Breast epithelium (tissue), 4 donors: ENCODE measurements at regions not wholly inside any gene's neighbourhood (a gene's known extent, or its start where the extent isn't known, plus 50 kb on each side); places are given as distances from the start of the nearest gene placed in this dataset.

Experiments used
- DNase-seq, 2 donors: peaks; one replicate each; pipeline ENCODE4 v3.0.0-alpha.2; 2019; ENCODE audit warnings: low spot score in 2 of 2
- H3K27ac ChIP-seq, 2 donors: fragments of 200-600 bp; sonication (generic) in 1 of 2; one replicate each; pipeline ENCODE4 v1.5.1; 2016 to 2019; ENCODE audit warnings: mild to moderate bottlenecking in 1 of 2
- H3K27me3 ChIP-seq, 2 donors: fragments of 200-600 bp; sonication (generic) in 1 of 2; one replicate each; pipeline versions ENCODE4 v1.5.1 to v1.6.0; 2017 to 2019; ENCODE audit warnings: control low read depth in 1 of 2, mild to moderate bottlenecking in 1 of 2
- H3K36me3 ChIP-seq: fragments of 200-600 bp; one replicate; pipeline ENCODE4 v1.5.1; 2019
- H3K4me1 ChIP-seq, 2 donors: fragments of 200-600 bp; sonication (generic); one replicate each; pipeline ENCODE4 v1.5.1; 2016 to 2019; ENCODE audit warnings: control low read depth in 1 of 2
- H3K4me3 ChIP-seq, 3 donors: fragments of 200-600 bp; sonication (generic); 1 replicate in 2 of 3; 2 replicates in 1 of 3; pipeline ENCODE4 v1.5.1; 2016 to 2019; ENCODE audit warnings: mild to moderate bottlenecking in 3 of 3, moderate library complexity in 2 of 3
- H3K9me3 ChIP-seq, 2 donors: fragments of 200-600 bp; sonication (generic) in 1 of 2; one replicate each; pipeline ENCODE4 v1.5.1; 2016 to 2019; ENCODE audit warnings: control low read depth in 1 of 2
- POLR2A ChIP-seq: fragments of 450-650 bp; IDR thresholded peaks from one replicate; pipeline ENCODE4 v1.6.1; 2016; ENCODE audit warnings: antibody characterized with exemption, mild to moderate bottlenecking, moderate library complexity
- POLR2AphosphoS5 ChIP-seq, 3 donors: sonication (generic); formaldehyde crosslinking; IDR thresholded peaks; one replicate each; pipeline ENCODE4 v1.6.1; 2017; ENCODE audit warnings: antibody characterized with exemption in 3 of 3
- intact Hi-C: fragments of 100-400 bp; cut with DNase I; formaldehyde crosslinking; loops from one replicate; pipeline ENCODE4 v1.15.1; 2023; ENCODE audit warnings: low total_unique reads
- TF ChIP-seq, protein P1 (sequence below), 3 donors: fragments of 450-650 bp; IDR thresholded peaks; one replicate each; pipeline ENCODE4 v1.5.1; 2016 to 2017; ENCODE audit warnings: antibody characterized with exemption in 3 of 3, mild to moderate bottlenecking in 3 of 3, moderate library complexity in 3 of 3

DNA sequence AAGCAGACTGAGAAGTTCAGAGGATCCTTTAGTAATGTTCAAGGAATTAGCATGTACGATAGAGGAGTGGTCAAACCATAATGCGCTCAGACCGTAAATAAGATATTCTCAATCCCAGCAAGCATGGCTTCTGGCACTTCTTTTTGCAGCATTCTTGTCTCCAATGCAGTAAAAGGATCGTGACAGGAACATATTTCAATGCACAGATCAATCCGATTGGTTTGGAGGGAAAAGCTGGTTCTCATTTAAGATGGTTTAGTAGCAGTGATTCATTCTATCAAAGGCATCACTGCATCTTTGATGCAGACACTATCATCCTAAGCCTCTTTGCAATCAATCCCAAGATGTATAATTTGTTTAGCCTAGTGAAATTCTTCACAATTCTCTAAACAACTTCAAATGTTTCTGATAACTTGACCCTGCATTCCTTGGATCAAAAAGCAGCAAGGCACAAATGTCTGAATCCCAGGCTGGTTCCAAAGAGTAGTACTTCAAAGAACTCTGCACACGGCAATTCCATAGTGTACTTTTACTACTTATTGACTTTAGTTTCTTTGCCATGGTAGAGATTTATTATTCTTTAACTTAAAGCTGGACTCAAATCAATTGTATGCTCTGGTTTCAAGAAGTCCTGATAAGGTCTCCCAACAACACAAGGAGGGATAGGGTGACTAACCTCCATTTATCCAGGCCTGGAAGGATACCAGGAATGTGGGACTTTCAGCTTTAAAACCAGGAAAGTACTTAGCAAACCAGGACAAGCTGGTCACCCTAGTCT is 96.8 kb upstream of the MDM1 start:
- no peak for DNase-seq
- intact Hi-C loops, result no loop called here
- Histone ChIP-seq H3K27ac (no peak overlapping the region), H3K36me3 (no peaks in the 10 kb centered on the region), H3K4me1 (no peaks in the 10 kb centered on the region), H3K4me3 (no peak overlapping the region), H3K27me3 (no peaks in the 10 kb centered on the region), H3K9me3 (no peaks in the 10 kb centered on the region)
- TF ChIP-seq POLR2A, result no peak
- TF ChIP-seq, protein P1, sequence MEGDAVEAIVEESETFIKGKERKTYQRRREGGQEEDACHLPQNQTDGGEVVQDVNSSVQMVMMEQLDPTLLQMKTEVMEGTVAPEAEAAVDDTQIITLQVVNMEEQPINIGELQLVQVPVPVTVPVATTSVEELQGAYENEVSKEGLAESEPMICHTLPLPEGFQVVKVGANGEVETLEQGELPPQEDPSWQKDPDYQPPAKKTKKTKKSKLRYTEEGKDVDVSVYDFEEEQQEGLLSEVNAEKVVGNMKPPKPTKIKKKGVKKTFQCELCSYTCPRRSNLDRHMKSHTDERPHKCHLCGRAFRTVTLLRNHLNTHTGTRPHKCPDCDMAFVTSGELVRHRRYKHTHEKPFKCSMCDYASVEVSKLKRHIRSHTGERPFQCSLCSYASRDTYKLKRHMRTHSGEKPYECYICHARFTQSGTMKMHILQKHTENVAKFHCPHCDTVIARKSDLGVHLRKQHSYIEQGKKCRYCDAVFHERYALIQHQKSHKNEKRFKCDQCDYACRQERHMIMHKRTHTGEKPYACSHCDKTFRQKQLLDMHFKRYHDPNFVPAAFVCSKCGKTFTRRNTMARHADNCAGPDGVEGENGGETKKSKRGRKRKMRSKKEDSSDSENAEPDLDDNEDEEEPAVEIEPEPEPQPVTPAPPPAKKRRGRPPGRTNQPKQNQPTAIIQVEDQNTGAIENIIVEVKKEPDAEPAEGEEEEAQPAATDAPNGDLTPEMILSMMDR (IDR thresholded peaks at IDR 0.05), result no peak

GRCh38 chr12:68429696-68430095 is 97.5 kb upstream of the MDM1 start:
- peaks cover 0 to under 1% of the 10 kb centered on the region in 2 donors for H3K9me3 ChIP-seq
- H3K4me1 ChIP-seq, result no peaks in the 10 kb centered on the region
- DNase-seq, result no peak
- H3K36me3 ChIP-seq, result no peaks in the 10 kb centered on the region
- intact Hi-C loops, result no loop called here
- no peak overlapping the region for H3K27ac ChIP-seq
- no peaks in the 10 kb centered on the region for H3K27me3 ChIP-seq
- TF ChIP-seq, protein P1 (IDR thresholded peaks at IDR 0.05), result no peak
- no peak overlapping the region for H3K4me3 ChIP-seq

DNA sequence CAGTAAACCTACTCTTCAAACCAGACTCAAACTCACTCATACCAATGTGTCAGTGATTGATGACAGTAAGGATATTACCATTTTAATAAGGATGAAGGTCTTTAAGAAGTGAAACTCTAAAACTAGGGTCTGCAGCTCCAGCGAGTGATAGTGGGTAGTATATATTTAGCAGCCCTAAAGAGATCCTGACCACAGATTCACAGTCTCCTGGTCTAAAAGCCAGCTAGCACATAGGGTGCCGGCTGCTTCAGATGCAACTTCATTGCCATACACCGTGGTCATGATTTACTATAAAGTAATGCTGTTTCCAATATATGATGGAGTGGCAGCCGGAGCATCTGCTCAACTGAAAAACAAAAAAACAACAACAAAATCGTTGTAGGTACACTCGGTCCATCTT is 99.6 kb upstream of the MDM1 start:
- Histone ChIP-seq H3K4me3 (no peak overlapping the region), H3K4me1 (no peaks in the 10 kb centered on the region), H3K27me3 (no peaks in the 10 kb centered on the region), H3K27ac (no peak overlapping the region), H3K36me3 (no peaks in the 10 kb centered on the region), H3K9me3 (peaks cover 0 to 9% of the 10 kb centered on the region in 2 donors)
- intact Hi-C loops, result no loop called here
- TF ChIP-seq POLR2AphosphoS5 (IDR thresholded peaks at IDR 0.05), result no peak
- no peak for TF ChIP-seq POLR2A
- TF ChIP-seq, protein P1 (IDR thresholded peaks at IDR 0.05), result no peak
- no peak for DNase-seq

DNA sequence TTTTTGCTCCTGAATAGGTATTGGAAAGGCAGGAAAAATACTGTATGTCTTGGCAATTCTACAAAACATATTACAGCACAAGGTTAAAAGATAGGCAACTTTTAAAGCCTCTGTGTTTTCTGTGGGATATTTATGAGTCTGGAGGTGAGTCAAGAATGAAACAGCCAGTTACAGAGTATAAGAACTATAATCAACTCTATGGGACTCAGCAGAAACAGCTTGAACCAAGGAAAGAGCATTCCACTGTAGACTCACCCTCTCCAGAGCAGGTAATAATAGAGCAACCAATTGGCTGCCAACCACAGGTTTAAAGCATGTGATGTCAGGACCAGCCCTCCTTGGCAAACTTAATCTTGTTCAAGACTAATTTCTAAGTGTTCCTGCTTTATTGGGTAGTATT is 100.5 kb upstream of the MDM1 start:
- TF ChIP-seq POLR2AphosphoS5 (IDR thresholded peaks at IDR 0.05), result no peak
- TF ChIP-seq POLR2A, result no peak
- TF ChIP-seq, protein P1 (IDR thresholded peaks at IDR 0.05), result no peak
- intact Hi-C loops, result no loop called here
- no peaks in the 10 kb centered on the region for H3K36me3 ChIP-seq
- H3K27me3 ChIP-seq, result no peaks in the 10 kb centered on the region
- no peak overlapping the region for H3K27ac ChIP-seq
- no peak for DNase-seq
- peaks cover 0 to 9% of the 10 kb centered on the region in 2 donors for H3K9me3 ChIP-seq
- no peaks in the 10 kb centered on the region for H3K4me1 ChIP-seq
- H3K4me3 ChIP-seq, result no peak overlapping the region

DNA sequence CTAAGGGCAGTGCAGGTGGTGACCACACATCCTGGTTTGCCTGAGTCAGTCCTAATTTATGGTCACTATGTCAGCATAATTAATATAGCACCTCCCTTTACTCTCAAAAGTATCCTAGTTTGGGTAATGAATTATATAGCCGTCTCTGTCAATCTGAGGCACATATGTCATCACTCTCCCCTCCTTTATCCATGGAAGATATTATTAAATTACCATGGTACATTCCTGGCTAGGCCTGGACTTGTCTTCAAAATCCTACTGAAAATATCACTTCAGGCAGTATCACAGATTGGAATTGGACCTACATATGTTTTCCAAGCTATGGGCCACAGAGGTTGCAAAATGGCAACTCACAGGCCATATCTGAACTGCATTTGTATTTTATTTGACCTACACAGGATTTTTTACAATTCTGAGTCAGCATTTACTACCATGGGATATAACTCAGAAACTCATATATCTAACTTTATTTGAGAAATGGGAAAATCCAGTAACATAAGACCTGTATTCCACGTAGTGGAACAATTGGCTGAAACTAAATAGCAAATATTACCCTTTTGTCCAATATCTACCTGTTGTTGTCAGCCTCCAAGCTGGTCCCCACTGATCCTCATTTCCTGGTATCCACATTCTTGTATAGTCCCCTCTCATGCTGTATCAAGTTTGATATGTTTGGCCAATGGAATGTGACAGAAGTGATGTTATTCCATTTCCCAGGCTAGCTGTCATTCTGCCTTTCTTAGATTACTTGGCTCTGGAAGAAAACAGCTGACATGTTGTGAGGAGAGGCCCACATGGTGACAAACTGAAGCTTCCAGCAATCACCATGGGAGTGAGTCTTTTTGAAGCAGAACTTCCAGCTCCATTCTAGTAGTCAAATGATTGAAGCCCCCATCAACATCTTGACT is 102.5 kb upstream of the MDM1 start:
- H3K4me3 ChIP-seq, result no peak overlapping the region
- TF ChIP-seq, protein P1 (IDR thresholded peaks at IDR 0.05), result no peak
- no peak for TF ChIP-seq POLR2AphosphoS5 (IDR thresholded peaks at IDR 0.05)
- TF ChIP-seq POLR2A, result no peak
- H3K36me3 ChIP-seq, result no peaks in the 10 kb centered on the region
- DNase-seq, result no peak
- no peaks in the 10 kb centered on the region for H3K4me1 ChIP-seq
- H3K9me3 ChIP-seq, result peaks cover 0 to 9% of the 10 kb centered on the region in 2 donors
- no peak overlapping the region for H3K27ac ChIP-seq
- H3K27me3 ChIP-seq, result no peaks in the 10 kb centered on the region
- intact Hi-C loops, result no loop called here
